ENCODE measurements at regions not wholly inside any gene's neighbourhood (a gene's known extent, or its start where the extent isn't known, plus 50 kb on each side); places are given as distances from the start of the nearest gene placed in this dataset.
A peak's percentile ranks its signal among the peaks of the same experiment; 100 is the strongest.
"Not testable (repeated sequence)": the region's sequence is repeated elsewhere in the genome, so short reads cannot be mapped to it uniquely, and the experiment has no call there.

- no peaks in the 10 kb centered on the region for H3K36me3 ChIP-seq (replicated peaks in 1 of 2)
- H3K27me3 ChIP-seq: no peaks in the 10 kb centered on the region
- no peak overlapping the region for H3K27ac ChIP-seq
- no peak for DNase-seq
- H3K9me3 ChIP-seq (replicated peaks in 1 of 3): no peaks in the 10 kb centered on the region
- intact Hi-C loops (cut with DNase I): no loop called here
- WGBS, 4 donors: 77 to 84% (median 81%) methylated on average over 3 of the region's 3 CpGs
- H3K4me3 ChIP-seq: no peak overlapping the region
- peaks cover 0 to 5% of the 10 kb centered on the region in 2 donors for H3K4me1 ChIP-seq (replicated peaks in 1 of 2)
- TF ChIP-seq CTCF (IDR thresholded peaks at IDR 0.05) (no peak), POLR2A (IDR thresholded peaks at IDR 0.05) (no peak)
These were observed 129.4 kb upstream of the MYO10 start for GRCh38 chr5:17065458-17065857.

- DNase-seq; H3K9me3 ChIP-seq (replicated peaks in 1 of 3); intact Hi-C loops (cut with DNase I); H3K4me3 ChIP-seq; H3K36me3 ChIP-seq (replicated peaks in 1 of 2); H3K27ac ChIP-seq; H3K27me3 ChIP-seq; H3K4me1 ChIP-seq (replicated peaks in 1 of 2): not testable (repeated sequence)
- WGBS, 4 donors: 89 to 95% (median 92%) methylated on average over 5 of the region's 5 CpGs
These were observed 129.9 kb upstream of the MYO10 start for GRCh38 chr5:17066026-17066425.

GRCh38 chr5:17067657-17068392, 131.7 kb upstream of the MYO10 start:
- 88 to 92% (median 89%) methylated on average over 8 of the region's 8 CpGs for WGBS, 4 donors
- intact Hi-C loops (cut with DNase I): no loop called here
- peaks cover 0 to 5% of the 10 kb centered on the region in 2 donors for H3K4me1 ChIP-seq (replicated peaks in 1 of 2)
- H3K4me3 ChIP-seq: no peak overlapping the region
- TF ChIP-seq POLR2A (IDR thresholded peaks at IDR 0.05) (no peak), CTCF (IDR thresholded peaks at IDR 0.05) (no peak)
- no peaks in the 10 kb centered on the region for H3K9me3 ChIP-seq (replicated peaks in 1 of 3)
- DNase-seq: no peak
- H3K27me3 ChIP-seq: no peaks in the 10 kb centered on the region
- no peaks in the 10 kb centered on the region for H3K36me3 ChIP-seq (replicated peaks in 1 of 2)
- no peak overlapping the region for H3K27ac ChIP-seq

- peak; percentile 16 to 75 (median 54) for DNase-seq
- Histone ChIP-seq H3K27me3 (no peaks in the 10 kb centered on the region), H3K4me3 (no peak overlapping the region), H3K9me3 (replicated peaks in 1 of 3) (no peaks in the 10 kb centered on the region), H3K4me1 (replicated peaks in 1 of 2) (peaks cover 0 to 5% of the 10 kb centered on the region in 2 donors), H3K27ac (no peak overlapping the region), H3K36me3 (replicated peaks in 1 of 2) (no peaks in the 10 kb centered on the region)
- no peak for TF ChIP-seq POLR2A (IDR thresholded peaks at IDR 0.05)
- TF ChIP-seq CTCF (IDR thresholded peaks at IDR 0.05): no peak
- intact Hi-C loops (cut with DNase I): no loop called here
- 31 to 38% (median 33%) methylated on average over 12 to 13 of the region's 13 CpGs for WGBS, 4 donors
These were observed 134.0 kb upstream of the MYO10 start for GRCh38 chr5:17069995-17070511.

GRCh38 chr5:17070647-17071046, 134.6 kb upstream of the MYO10 start:
- Histone ChIP-seq H3K36me3 (replicated peaks in 1 of 2) (no peaks in the 10 kb centered on the region), H3K4me3 (no peak overlapping the region), H3K27me3 (no peaks in the 10 kb centered on the region), H3K27ac (peak overlapping the region in 1 of 5 donors; percentile 40), H3K4me1 (replicated peaks in 1 of 2) (peaks cover 0 to 5% of the 10 kb centered on the region in 2 donors), H3K9me3 (replicated peaks in 1 of 3) (no peaks in the 10 kb centered on the region)
- no peak for DNase-seq
- intact Hi-C loops (cut with DNase I): no loop called here
- TF ChIP-seq POLR2A (IDR thresholded peaks at IDR 0.05) (no peak), CTCF (IDR thresholded peaks at IDR 0.05) (no peak)
- 61 to 72% (median 66%) methylated on average over 6 of the region's 6 CpGs for WGBS, 4 donors
